ENCODE measurements at regions not wholly inside any gene's neighbourhood (a gene's known extent, or its start where the extent isn't known, plus 50 kb on each side); places are given as distances from the start of the nearest gene placed in this dataset.
"Not testable (repeated sequence)": the region's sequence is repeated elsewhere in the genome, so short reads cannot be mapped to it uniquely, and the experiment has no call there.

DNA sequence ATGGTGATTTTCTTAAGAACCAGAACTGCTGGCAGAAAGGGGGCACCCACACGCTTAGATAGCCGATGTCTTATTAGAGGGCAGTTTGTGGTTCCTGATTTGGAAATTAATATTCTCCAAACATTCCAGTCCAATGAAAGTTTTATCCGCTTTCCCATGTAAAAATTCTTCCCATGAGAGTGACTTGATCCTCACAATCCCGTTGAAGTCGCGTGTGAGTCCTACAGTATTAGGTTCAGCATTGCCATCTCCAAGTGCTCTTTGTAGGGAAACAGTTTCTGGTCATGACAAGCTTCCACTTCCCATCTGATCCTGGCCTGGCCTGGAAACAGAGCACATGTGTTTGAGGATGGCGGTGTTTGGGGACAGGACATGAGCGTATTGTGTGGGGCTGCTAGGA is 176.9 kb downstream of the ADRA2C start:
- ATAC-seq; H3K4me1 Mint-ChIP-seq (ENCODE audit: low read depth); H3K4me3 Mint-ChIP-seq; H3K9me3 Mint-ChIP-seq (ENCODE audit: insufficient read depth); H3K27ac Mint-ChIP-seq; H3K36me3 Mint-ChIP-seq (ENCODE audit: low read depth); DNase-seq; POLR2A ChIA-PET; H3K27me3 Mint-ChIP-seq (ENCODE audit: low read depth): not testable (repeated sequence)
- CTCF ChIA-PET: interaction anchor here (0.8 to 1.1 kb wide), 2 partner anchors 10 to 33 kb away, joined by 3 to 6 read pairs; no protein-coding TSS in a partner anchor

DNA sequence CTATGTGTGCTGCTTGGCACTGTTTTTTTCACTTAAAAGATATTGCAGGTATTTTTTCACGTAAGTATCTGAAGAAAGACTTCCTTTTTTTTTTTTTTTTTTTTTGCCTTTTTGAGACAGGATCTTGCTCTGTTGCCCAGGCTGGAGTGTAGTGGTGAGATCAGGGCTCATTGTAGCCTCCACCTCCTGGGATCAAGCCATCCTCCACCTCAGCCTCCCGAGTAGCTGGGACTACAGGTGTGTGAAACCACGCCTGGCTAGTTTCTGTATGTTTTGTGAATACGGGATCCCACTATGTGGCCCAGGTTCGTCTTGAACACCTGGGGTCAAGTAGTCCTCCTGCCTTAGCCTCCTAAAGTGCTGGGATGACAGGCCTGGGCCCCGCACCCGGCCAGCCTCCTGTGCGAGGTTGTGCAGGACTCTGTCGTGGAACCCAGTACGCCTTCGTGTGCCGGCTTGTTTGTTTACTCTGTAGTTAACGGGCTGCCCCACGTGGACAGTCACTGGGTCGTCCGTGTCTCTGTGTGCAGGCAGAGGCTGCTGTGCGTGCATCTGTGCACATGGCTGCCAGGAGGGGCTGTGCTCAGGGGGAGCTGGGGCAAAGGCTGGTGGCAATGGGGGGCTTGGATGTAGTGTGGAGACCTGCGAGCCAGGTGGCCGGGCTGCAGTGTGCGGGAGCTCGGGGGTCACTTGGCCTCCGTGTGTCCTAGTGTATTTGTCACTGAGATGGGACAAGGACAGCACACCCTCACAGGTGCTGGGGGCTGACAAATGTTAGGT is 179.5 kb downstream of the ADRA2C start:
- H3K27me3 Mint-ChIP-seq (ENCODE audit: low read depth): no peaks in the 10 kb centered on the region
- H3K4me1 Mint-ChIP-seq (ENCODE audit: low read depth): no peaks in the 10 kb centered on the region
- H3K27ac Mint-ChIP-seq: no peak overlapping the region
- ATAC-seq (no peak), DNase-seq (no peak)
- no peaks in the 10 kb centered on the region for H3K9me3 Mint-ChIP-seq (ENCODE audit: insufficient read depth)
- POLR2A ChIA-PET: interaction anchor here (0.6 kb wide), 1 partner anchor 10 kb away, joined by 3 read pairs; no protein-coding TSS in a partner anchor
- no peak overlapping the region for H3K4me3 Mint-ChIP-seq
- CTCF ChIA-PET: no interaction called here
- H3K36me3 Mint-ChIP-seq (ENCODE audit: low read depth): no peaks in the 10 kb centered on the region

- CTCF ChIA-PET; POLR2A ChIA-PET; ATAC-seq; H3K27ac Mint-ChIP-seq; H3K4me1 Mint-ChIP-seq (ENCODE audit: low read depth); H3K36me3 Mint-ChIP-seq (ENCODE audit: low read depth); H3K4me3 Mint-ChIP-seq; H3K27me3 Mint-ChIP-seq (ENCODE audit: low read depth); H3K9me3 Mint-ChIP-seq (ENCODE audit: insufficient read depth); DNase-seq: not testable (repeated sequence)
Observed at GRCh38 chr4:3946553-3946952, 180.4 kb downstream of the ADRA2C start.

- CTCF ChIA-PET; H3K27me3 Mint-ChIP-seq (ENCODE audit: low read depth); ATAC-seq; DNase-seq; H3K36me3 Mint-ChIP-seq (ENCODE audit: low read depth); H3K27ac Mint-ChIP-seq; H3K4me1 Mint-ChIP-seq (ENCODE audit: low read depth); H3K4me3 Mint-ChIP-seq; H3K9me3 Mint-ChIP-seq (ENCODE audit: insufficient read depth); POLR2A ChIA-PET: not testable (repeated sequence)
Observed at GRCh38 chr4:3947761-3948160, 181.6 kb downstream of the ADRA2C start.

GRCh38 chr4:3948210-3948609 is 182.0 kb downstream of the ADRA2C start:
- CTCF ChIA-PET; H3K4me1 Mint-ChIP-seq (ENCODE audit: low read depth); H3K27me3 Mint-ChIP-seq (ENCODE audit: low read depth); POLR2A ChIA-PET; H3K36me3 Mint-ChIP-seq (ENCODE audit: low read depth); H3K9me3 Mint-ChIP-seq (ENCODE audit: insufficient read depth); ATAC-seq; H3K4me3 Mint-ChIP-seq; DNase-seq; H3K27ac Mint-ChIP-seq: not testable (repeated sequence)

- H3K27ac Mint-ChIP-seq; H3K36me3 Mint-ChIP-seq (ENCODE audit: low read depth); H3K27me3 Mint-ChIP-seq (ENCODE audit: low read depth); H3K4me3 Mint-ChIP-seq; CTCF ChIA-PET; ATAC-seq; POLR2A ChIA-PET; H3K9me3 Mint-ChIP-seq (ENCODE audit: insufficient read depth): not testable (repeated sequence)
- DNase-seq: peak; percentile 36
- H3K4me1 Mint-ChIP-seq (ENCODE audit: low read depth): peaks cover 13% of the 10 kb centered on the region
Observed at GRCh38 chr4:3949916-3950315, 183.7 kb downstream of the ADRA2C start.

GRCh38 chr4:3952443-3953139 is 186.4 kb downstream of the ADRA2C start:
- H3K4me3 Mint-ChIP-seq; ATAC-seq; H3K9me3 Mint-ChIP-seq (ENCODE audit: insufficient read depth); POLR2A ChIA-PET; H3K27me3 Mint-ChIP-seq (ENCODE audit: low read depth); H3K36me3 Mint-ChIP-seq (ENCODE audit: low read depth); H3K27ac Mint-ChIP-seq; CTCF ChIA-PET; DNase-seq: not testable (repeated sequence)
- H3K4me1 Mint-ChIP-seq (ENCODE audit: low read depth): peaks cover 19% of the 10 kb centered on the region

- CTCF ChIA-PET; POLR2A ChIA-PET; H3K27ac Mint-ChIP-seq; H3K36me3 Mint-ChIP-seq (ENCODE audit: low read depth); H3K9me3 Mint-ChIP-seq (ENCODE audit: insufficient read depth); DNase-seq; H3K27me3 Mint-ChIP-seq (ENCODE audit: low read depth); ATAC-seq; H3K4me3 Mint-ChIP-seq: not testable (repeated sequence)
- peaks cover 19% of the 10 kb centered on the region for H3K4me1 Mint-ChIP-seq (ENCODE audit: low read depth)
Observed at GRCh38 chr4:3953140-3953489, 186.9 kb downstream of the ADRA2C start.

DNA sequence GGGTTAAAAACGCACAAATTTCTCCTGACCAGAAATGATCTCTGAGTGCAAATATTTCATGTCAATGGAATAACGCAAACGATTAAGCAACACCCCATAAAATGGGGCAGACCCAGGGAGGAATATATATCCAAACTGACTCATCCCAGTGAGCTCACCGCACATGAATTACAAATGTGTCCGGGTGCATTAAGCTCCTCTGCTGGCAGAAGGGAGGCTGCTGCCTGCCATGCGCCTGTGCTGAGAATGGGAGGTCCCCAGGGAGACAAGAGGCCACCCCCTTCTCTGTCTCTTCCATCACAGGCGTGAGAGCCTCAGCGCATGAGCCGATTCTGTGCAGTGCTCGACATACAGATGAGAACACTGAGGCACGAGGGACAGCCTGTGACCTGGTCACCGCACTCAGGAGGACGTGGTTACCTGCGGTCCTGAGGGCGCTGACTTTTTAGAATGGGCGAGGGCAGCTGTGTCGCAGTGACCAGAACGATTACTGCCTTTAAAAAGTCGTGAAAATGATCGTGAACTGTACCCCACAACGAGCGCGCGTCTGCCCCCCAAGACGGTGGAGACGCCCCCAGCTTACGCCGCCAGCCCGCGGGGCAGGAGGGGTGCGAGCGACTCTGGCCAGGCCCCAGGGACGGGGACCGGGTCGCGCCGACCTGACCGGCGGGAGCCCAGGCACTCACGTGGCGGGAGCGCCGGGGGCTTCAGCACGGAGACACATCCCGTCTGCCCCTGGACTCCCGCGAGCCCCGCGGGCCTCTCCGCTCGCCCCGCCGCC is 188.5 kb downstream of the ADRA2C start:
- POLR2A ChIA-PET; ATAC-seq; H3K9me3 Mint-ChIP-seq (ENCODE audit: insufficient read depth); H3K27me3 Mint-ChIP-seq (ENCODE audit: low read depth); H3K36me3 Mint-ChIP-seq (ENCODE audit: low read depth): not testable (repeated sequence)
- peak; percentile 75 for DNase-seq
- CTCF ChIA-PET: interaction anchor here (1.6 kb wide), 1 partner anchor 74 kb away, joined by 3 read pairs; no protein-coding TSS in a partner anchor
- H3K27ac Mint-ChIP-seq: peak overlapping the region; percentile 94
- H3K4me3 Mint-ChIP-seq: peak overlapping the region; percentile 87
- peaks cover 19% of the 10 kb centered on the region for H3K4me1 Mint-ChIP-seq (ENCODE audit: low read depth)

DNA sequence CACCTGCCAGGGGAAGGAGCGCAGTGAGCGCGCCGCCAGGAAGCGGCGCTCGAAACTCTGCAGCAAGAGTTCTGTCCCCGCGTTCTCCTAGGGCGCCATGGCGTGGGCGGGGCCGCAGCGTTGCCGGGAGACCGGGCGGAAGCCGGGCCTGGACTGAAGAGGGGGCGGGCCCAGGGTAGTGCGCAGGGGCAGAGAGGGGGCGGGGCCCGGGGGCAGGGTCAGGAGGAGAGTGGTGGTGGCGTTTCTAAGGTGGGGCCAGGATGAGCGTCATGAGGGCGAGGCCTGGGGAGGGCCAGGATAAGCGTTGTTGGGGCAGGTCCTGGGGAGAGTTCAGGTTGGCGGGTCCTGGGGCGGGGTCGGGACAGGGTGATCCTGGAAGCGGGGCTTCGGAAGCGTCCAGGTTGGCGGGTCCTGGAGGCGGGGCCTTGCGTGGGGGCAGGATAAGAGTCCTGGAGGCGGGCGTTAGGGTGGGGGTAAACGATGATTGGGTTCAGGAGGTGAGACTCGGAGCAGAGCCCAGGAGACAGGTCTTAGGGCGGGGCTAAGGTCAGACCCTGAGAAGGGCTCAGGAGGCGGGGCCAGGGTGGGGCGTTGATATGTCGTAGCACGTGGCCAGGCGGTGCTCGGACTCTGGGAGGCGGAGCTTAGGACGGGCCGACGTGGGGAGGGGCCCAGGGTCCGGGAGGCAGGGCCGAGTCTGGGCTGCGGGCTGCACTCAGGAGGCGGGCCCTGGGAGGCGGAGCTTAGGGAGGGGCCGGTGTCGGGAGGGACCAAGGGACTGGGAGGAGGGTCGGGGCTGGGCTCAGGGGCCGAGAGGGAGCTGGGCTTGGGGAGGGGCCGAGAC is 189.4 kb downstream of the ADRA2C start:
- POLR2A ChIA-PET: interaction anchor here (1.0 kb wide), 1 partner anchor 10 kb away, joined by 3 read pairs; no protein-coding TSS in a partner anchor
- H3K36me3 Mint-ChIP-seq (ENCODE audit: low read depth); H3K9me3 Mint-ChIP-seq (ENCODE audit: insufficient read depth); CTCF ChIA-PET; H3K27me3 Mint-ChIP-seq (ENCODE audit: low read depth): not testable (repeated sequence)
- Mint-ChIP-seq H3K4me3 (peak overlapping the region; percentile 87), H3K4me1 (ENCODE audit: low read depth) (peaks cover 19% of the 10 kb centered on the region), H3K27ac (peak overlapping the region; percentile 94)
- ATAC-seq: peak; percentile 100
- DNase-seq: peak; percentile 99

GRCh38 chr4:3956165-3956867 is 190.1 kb downstream of the ADRA2C start:
- H3K36me3 Mint-ChIP-seq (ENCODE audit: low read depth); DNase-seq; H3K9me3 Mint-ChIP-seq (ENCODE audit: insufficient read depth); ATAC-seq; CTCF ChIA-PET; H3K27me3 Mint-ChIP-seq (ENCODE audit: low read depth): not testable (repeated sequence)
- peak overlapping the region; percentile 87 for H3K4me3 Mint-ChIP-seq
- H3K27ac Mint-ChIP-seq: peak overlapping the region; percentile 94
- POLR2A ChIA-PET: interaction anchor here (1.0 kb wide), 1 partner anchor 11 kb away, joined by 3 read pairs; no protein-coding TSS in a partner anchor
- peaks cover 19% of the 10 kb centered on the region for H3K4me1 Mint-ChIP-seq (ENCODE audit: low read depth)
